ES-I3 (cell line): ENCODE measurements at regions not wholly inside any gene's neighbourhood (a gene's known extent, or its start where the extent isn't known, plus 50 kb on each side); places are given as distances from the start of the nearest gene placed in this dataset.
"Not testable (repeated sequence)": the region's sequence is repeated elsewhere in the genome, so short reads cannot be mapped to it uniquely, and the experiment has no call there.

ENCODE experiments used
- H3K36me3 ChIP-seq: 2 replicates; pipeline ENCODE4 v1.6.1; 2013; ENCODE audit warnings: mild to moderate bottlenecking, low read length, control low read depth, moderate library complexity; ENCODE audit not compliant: insufficient read depth
- H3K4me1 ChIP-seq: 2 replicates; pipeline ENCODE4 v1.6.1; 2013; ENCODE audit warnings: mild to moderate bottlenecking, control low read depth, low read length; ENCODE audit not compliant: insufficient read depth
- H3K9ac ChIP-seq: 2 replicates; pipeline ENCODE4 v1.6.1; 2013; ENCODE audit warnings: low read depth, mild to moderate bottlenecking, low read length, moderate library complexity
- H3K9me3 ChIP-seq: 2 replicates; pipeline ENCODE4 v1.6.1; 2013; ENCODE audit warnings: mild to moderate bottlenecking, low read length, moderate library complexity; ENCODE audit not compliant: control insufficient read depth, insufficient read depth

DNA sequence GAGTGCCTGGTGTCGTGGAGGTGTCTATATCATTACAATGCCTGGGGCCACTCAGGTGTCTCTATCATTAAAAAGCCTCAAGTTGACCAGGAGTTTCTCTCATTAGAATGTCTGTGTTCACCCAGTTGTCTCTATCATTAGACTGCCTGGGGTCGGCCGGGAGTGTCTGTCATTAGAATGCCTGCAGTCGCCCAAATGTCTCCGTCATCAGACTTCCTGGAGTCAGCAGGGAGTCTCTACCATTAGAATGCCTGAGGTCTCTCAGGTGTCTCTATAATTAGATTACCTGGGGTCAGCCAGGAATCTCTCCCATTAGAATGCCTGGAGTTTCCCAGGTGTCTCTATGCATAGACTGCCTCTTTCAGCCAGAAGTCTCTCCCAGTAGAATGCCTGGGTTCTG lies 1477.6 kb downstream of the UQCRFS1 start:
- Histone ChIP-seq H3K9me3 (peaks cover 3% of the 10 kb centered on the region; the same call in 1 of the 2 replicates), H3K36me3 (no peaks in the 10 kb centered on the region; the same call in 1 of the 2 replicates)

DNA sequence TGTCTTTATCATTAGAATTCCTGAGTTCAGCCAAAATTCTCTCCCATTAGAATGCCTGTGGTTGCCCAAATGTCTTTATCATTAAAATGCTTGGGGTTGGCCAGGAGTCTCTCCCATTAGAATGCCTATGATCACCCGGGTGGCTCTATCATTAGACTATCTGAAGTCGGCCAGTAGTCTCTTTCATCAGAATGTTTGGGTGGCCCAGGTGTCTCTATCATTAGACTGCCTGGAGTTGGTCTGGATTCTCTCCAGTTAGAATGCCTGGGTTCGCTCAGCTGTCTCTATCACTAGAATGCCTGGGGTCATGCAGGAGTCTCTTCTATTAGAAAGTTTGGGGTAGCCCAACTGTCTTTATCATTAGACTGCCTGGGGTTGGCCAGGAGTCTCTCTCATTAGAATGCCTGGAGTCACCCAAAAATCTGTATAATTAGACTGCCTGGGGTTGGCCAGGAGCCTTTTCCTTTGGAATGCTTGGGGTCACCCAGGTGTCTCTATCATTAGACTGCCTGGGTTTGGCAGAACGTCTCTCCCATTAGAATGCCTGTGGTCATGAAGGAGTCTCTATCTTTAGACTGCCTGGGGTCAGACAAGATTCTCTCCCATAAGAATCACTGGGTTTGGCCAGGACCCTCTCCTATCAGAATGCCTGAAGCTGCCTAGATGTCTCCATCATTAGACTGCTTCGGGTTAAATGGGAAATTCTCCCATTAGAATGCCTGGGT lies 1478.3 kb downstream of the UQCRFS1 start:
- no peaks in the 10 kb centered on the region for H3K4me1 ChIP-seq
- no peak overlapping the region for H3K9ac ChIP-seq
- H3K36me3 ChIP-seq: no peaks in the 10 kb centered on the region; the same call in 1 of the 2 replicates
- peaks cover 4% of the 10 kb centered on the region; the same call in 1 of the 2 replicates for H3K9me3 ChIP-seq

More for the DNA sequence above, 1477.6 kb downstream of the UQCRFS1 start:
- H3K9ac ChIP-seq: no peak overlapping the region
- no peaks in the 10 kb centered on the region for H3K4me1 ChIP-seq

DNA sequence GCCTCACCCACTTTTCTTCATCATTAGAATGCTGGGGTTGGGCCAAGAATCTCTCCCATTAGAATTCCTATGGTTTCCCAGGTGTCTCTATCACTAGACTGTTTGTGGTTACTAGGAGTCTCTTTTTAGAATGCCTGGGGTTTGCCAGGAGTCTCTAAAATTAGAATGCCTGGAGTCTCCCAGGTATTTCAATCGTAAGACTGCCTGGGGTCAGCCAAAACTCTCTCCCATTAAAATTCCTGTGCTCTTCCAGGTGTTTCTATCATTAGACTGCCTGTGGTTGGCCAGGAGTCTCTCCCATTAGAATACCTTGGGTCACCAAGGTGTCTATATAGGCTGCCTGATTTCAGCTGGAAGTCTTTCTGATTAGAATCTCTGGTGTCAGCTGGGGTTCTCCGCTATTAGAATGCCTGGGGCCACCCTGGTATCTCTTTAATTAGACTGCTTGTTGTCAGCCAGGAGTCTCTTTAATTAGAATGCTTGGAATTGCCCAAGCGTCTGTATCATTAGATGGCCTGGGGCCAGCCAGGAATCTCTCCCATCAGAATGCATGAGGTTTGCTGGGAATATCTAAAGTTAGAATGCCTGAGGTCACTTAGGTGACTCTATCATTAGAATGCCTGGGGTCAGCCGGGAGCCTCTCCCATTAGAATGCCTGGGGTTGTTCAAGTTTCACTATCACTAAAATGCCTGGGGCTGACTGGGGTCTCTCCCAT lies 1479.2 kb downstream of the UQCRFS1 start:
- Histone ChIP-seq H3K9me3 (peaks cover 9% of the 10 kb centered on the region; the same call in 1 of the 2 replicates), H3K36me3 (no peaks in the 10 kb centered on the region; the same call in 1 of the 2 replicates)

DNA sequence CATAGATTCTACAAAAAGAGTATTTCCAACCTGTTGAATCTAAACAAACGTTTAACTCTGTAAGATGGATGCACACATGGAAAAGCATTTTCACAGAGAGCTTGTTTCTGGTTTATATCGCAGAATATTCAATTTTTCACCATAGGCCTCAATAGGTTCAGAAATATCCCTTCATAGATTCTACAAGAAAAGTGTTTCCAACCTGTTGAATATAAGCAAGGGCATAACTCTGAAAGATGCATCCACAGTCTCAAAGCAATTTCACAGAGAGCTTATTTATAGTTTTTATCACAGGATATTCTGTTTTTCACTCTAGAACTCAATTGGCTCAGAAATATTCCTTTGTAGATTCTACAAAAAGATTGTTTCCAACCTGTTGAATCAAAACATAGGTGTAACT lies 1483.6 kb downstream of the UQCRFS1 start:
- Histone ChIP-seq H3K9me3 (peaks cover 9% of the 10 kb centered on the region), H3K4me1 (no peaks in the 10 kb centered on the region), H3K9ac (no peak overlapping the region), H3K36me3 (no peaks in the 10 kb centered on the region; the same call in 1 of the 2 replicates)

More for the DNA sequence above, 1479.2 kb downstream of the UQCRFS1 start:
- Histone ChIP-seq H3K4me1 (no peaks in the 10 kb centered on the region), H3K9ac (no peak overlapping the region)

DNA sequence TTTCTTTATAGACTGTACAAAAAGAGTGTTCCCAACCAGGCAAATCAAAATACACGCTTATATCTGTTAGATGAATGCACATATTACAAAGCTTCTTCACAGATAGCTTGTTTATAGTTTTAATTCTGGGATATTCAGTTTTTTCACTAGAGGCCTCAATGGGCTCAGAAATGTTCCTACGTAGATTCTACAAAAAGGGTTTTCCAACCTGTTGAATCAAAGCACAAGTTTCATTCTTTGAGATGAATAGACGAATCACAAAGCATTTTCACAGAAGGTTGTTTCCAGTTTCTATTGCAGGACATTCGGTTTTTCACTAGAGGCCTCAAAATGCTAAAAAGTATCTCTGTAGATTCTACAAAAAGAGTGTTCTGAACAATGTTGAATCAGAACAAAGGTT lies 1490.3 kb downstream of the UQCRFS1 start:
- Histone ChIP-seq H3K4me1 (no peaks in the 10 kb centered on the region), H3K9ac (no peak overlapping the region), H3K9me3 (peaks cover 11% of the 10 kb centered on the region), H3K36me3 (no peaks in the 10 kb centered on the region)

DNA sequence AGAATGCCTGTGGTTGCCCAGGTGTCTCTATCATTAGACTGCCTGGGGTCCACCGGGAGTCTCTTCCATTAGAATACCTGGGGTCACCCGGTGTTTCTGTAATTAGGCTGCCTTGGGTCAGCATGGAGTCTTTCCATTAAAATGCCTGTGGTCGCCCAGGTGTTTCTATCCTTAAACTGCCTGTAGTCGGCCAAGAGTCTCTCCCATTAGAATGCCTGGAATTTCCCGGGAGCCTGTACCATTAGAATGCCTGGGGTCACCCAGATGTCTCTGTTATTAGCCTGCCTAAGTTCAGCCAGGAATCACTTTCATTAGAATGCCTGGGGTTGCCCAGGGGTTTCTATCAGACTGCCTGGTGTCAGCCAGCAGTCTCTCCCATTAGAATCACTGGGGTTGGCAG lies 1492.8 kb downstream of the UQCRFS1 start:
- no peaks in the 10 kb centered on the region for H3K36me3 ChIP-seq
- H3K9ac ChIP-seq: no peak overlapping the region
- peaks cover 11% of the 10 kb centered on the region for H3K9me3 ChIP-seq

DNA sequence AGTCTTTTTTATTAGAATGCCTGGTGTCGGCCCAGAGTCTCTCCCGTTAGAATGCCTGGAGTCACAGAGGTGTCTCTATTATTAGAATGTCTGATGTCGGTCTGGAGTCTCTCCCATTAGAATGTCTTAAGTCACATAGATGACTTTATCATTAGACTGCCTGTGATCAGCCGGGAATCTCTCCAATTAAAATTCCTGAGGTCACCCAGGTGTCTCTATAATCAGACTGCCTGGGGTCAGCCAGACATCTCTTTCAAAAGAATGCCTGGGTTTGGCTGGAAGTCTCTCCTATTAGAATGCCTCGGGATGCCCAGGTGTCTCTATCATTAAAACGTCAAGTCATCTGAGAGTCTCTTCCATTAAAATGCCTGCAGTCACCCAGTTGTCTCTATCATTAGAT lies 1493.9 kb downstream of the UQCRFS1 start:
- H3K4me1 ChIP-seq: no peaks in the 10 kb centered on the region
- H3K9me3 ChIP-seq: peaks cover 11% of the 10 kb centered on the region
- no peak overlapping the region for H3K9ac ChIP-seq

More for the DNA sequence above, 1492.8 kb downstream of the UQCRFS1 start:
- no peaks in the 10 kb centered on the region for H3K4me1 ChIP-seq

DNA sequence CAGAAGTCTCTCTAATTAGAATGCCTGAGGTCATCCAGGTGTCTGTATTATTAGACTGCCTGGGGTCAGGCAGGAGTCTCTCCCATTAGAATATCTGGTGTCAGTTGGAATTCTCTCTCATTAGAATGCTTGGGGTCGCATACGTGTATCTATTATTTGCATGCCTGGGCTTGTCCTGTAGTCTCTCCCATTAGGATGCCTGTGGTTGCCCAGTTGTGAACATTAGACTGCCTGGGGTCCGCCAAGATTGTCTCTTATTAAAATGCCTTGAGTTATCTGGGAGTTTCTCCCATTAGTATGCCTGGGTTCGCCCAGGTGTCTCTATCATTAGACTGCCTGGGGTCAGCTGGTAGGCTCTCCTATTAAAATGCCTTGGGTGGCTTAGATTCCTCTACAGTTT lies 1494.7 kb downstream of the UQCRFS1 start:
- Histone ChIP-seq H3K36me3 (no peaks in the 10 kb centered on the region), H3K9ac (no peak overlapping the region), H3K9me3 (peaks cover 15% of the 10 kb centered on the region), H3K4me1 (no peaks in the 10 kb centered on the region)

More for the DNA sequence above, 1493.9 kb downstream of the UQCRFS1 start:
- no peaks in the 10 kb centered on the region for H3K36me3 ChIP-seq

DNA sequence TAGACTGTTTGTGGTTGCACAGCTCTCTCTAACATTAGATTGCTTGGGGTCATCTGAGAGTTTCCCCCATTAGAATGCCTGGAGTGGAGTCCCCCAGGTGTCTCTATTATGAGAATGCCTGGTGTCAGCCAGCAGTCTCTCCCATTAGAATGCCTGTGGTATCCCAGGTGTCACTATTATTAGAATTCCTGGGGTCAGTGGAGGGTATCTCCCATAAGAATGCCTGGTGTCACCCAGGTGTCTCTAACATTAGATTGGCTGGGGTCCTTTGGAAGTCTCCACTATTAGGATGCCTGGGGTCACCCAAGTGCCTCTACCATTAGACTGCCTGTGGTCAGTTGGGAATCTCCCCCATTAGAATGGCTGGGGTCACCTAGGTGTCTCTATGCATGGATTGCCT lies 1495.1 kb downstream of the UQCRFS1 start:
- H3K9me3 ChIP-seq: peaks cover 12% of the 10 kb centered on the region
- no peaks in the 10 kb centered on the region for H3K4me1 ChIP-seq
- H3K36me3 ChIP-seq: no peaks in the 10 kb centered on the region
- H3K9ac ChIP-seq: no peak overlapping the region

DNA sequence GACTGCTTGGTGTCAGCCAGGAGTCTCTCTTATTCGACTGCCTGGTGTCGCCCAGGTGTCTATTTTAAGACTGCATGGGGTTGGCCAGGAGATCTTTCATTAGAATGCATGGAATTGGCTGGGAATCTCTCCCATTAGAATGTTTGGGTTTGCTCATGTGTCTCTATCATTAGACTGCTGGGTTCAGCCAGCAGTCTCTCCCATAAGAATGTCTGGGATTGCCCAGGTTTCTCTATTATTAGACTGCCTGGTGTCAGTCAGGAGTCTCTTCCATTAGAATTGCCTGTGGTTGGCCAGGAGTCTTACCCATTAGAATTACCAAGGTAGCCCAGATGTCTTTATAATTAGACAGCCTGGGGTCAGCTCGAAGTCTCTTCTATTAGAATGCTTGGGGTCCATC lies 1496.0 kb downstream of the UQCRFS1 start:
- no peak overlapping the region for H3K9ac ChIP-seq
- H3K4me1 ChIP-seq: no peaks in the 10 kb centered on the region
- peaks cover 5% of the 10 kb centered on the region; the same call in 1 of the 2 replicates for H3K9me3 ChIP-seq
- no peaks in the 10 kb centered on the region for H3K36me3 ChIP-seq

DNA sequence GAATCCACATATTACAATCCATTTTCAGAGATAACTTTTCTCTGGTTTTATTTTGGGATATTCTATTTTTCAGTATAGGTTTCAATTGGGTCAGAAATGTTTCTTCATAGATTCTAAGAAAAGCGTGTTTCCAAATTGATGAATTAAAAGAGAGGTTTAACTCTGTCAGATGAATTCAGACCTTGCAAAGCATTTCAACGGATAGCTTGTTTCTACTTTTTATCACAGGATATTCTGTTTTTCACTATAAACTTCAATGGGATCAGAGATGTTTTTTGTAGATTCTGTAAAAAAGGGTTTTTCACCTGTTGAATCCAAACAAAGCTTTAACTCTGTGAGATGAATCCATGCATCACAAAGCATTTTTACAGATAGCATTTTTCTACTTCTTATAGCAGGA lies 1498.1 kb downstream of the UQCRFS1 start:
- no peaks in the 10 kb centered on the region for H3K36me3 ChIP-seq
- peaks cover 5% of the 10 kb centered on the region; the same call in 1 of the 2 replicates for H3K9me3 ChIP-seq
- H3K4me1 ChIP-seq: no peaks in the 10 kb centered on the region
- no peak overlapping the region for H3K9ac ChIP-seq

DNA sequence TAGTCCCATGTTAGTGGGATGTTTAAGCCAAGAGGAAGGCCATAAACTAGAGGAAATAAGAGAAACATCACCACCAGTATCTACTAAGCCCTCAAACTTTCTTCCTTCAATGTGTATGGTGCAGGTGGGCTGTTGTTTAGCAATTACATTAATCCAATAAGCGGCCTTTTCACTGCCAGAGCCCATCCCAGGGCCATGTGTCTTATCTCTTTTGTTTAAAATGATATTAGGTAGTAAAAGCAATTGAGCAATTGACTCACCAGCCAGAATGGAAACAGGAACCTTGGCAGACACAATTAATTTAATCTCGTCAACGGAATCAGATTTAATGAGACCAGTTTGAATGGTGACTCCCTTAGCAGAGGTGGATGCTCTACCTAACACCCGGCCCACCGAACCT lies 1503.5 kb downstream of the UQCRFS1 start:
- Histone ChIP-seq H3K9me3 (peaks cover 5% of the 10 kb centered on the region; the same call in 1 of the 2 replicates), H3K4me1 (no peaks in the 10 kb centered on the region), H3K36me3 (no peaks in the 10 kb centered on the region), H3K9ac (no peak overlapping the region)

DNA sequence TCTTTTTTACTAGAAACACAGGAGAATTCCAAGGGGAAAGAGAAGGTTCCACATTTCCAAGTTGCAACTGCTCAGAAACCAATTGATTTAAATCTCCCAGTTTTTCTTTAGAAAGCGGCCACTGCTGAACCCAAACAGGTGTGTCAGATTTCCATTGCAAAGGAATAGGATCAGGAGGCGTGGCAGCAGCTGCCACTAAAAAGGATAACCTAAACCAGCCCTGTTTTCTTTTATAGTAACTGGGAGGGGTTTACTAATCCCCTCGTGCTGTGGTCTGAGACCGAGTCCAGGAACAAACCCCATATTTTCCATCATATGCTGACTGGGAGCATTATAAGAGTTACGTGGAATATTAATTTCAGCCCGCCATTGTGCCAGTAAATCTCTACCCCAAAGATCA lies 1504.0 kb downstream of the UQCRFS1 start:
- not testable (repeated sequence) for H3K9me3 ChIP-seq

DNA sequence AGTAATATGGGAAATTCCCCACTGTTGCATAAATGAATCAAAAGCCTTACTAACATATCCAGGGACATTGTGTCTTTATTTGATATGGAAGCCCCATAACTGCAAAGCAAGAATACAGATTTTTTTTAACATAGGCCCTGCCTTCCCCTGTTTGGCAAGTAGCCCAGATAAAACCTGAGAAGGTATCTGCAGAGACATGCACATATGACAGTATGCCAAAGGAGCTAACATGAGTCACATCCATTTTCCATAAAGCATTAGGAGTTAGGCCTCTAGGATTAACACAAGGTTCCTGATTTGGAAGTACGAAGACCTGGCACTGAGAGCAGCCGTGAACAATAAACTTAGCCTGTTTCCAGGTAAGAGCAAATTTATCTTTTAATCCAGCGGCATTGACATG lies 1505.9 kb downstream of the UQCRFS1 start:
- not testable (repeated sequence) for H3K9ac ChIP-seq, H3K36me3 ChIP-seq, H3K4me1 ChIP-seq, H3K9me3 ChIP-seq

More for the DNA sequence above, 1504.0 kb downstream of the UQCRFS1 start:
- not testable (repeated sequence) for H3K36me3 ChIP-seq, H3K4me1 ChIP-seq, H3K9ac ChIP-seq

DNA sequence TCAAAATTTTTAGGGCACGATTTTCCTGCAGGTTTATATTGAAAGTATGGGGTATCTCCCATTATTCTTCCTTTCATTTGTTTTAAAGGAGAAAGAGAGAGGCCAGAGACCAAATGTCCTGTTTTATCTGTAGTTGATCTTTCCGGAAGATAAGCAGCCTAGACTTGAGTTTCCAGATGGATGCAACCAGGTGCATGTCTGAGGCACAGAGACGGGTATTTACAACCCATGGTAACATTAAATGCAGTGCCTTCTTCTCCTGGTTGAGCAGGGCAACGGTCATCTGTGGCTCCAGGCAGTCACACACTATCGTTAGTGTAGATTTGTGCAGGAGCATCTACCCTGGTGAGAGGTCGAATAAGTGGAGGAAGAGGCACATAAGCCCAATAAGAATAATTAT lies 1507.1 kb downstream of the UQCRFS1 start:
- H3K4me1 ChIP-seq: no peaks in the 10 kb centered on the region
- H3K9me3 ChIP-seq: no peaks in the 10 kb centered on the region
- no peaks in the 10 kb centered on the region for H3K36me3 ChIP-seq
- H3K9ac ChIP-seq: no peak overlapping the region
